ENCODE measurements at regions not wholly inside any gene's neighbourhood (a gene's known extent, or its start where the extent isn't known, plus 50 kb on each side); places are given as distances from the start of the nearest gene placed in this dataset.
"Not testable (repeated sequence)": the region's sequence is repeated elsewhere in the genome, so short reads cannot be mapped to it uniquely, and the experiment has no call there.

DNA sequence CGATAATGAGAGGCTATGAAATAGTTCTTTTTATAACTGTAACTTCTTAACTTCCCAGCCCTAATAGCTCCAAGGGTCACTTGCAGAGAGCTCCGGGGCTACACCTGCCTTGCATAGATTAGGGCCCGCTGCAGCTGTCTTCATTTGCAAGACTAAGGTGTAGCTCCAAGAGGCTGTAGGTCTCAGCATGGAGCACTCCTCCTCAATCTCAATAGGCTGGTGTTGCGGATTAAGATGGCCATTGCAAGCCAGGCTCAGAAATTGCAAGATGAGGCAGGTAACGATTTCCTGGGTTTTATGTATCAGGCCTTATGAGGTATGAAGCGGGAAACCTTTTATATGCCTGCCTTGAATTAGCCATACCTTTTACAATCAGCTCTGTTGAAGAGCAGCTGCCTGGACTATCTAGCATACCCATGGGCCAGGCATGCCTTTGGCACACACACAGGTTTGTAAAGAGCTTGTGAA is 185.7 kb downstream of the TM9SF2 start:
- no peak for DNase-seq (ENCODE audit: insufficient read length, low spot score)
- TF ChIP-seq POLR2A (IDR thresholded peaks at IDR 0.05; ENCODE audit: low read depth, low read length), result no peak
- peak; percentile 90 for FAIRE-seq

DNA sequence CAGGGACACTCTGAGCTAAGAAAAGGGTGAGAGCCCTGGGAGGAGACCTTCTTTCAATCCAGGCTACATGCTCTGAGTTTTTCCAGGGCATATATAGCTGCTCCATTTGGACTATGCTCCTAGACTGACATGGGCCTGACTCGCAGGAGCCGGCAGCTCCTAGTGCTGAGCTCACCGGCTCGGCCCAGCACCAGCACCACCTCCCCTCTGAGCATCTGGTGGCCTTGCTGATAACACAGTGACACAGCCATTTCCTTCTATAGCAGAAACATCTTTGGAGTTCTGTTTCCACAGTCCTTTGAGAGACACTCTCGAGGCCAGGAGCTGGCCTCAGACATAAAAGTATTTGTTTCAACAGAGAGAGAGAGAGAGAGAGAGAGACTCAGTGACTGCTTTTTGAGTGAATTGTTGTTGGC is 184.9 kb downstream of the TM9SF2 start:
- peak; percentile 44 for DNase-seq (ENCODE audit: insufficient read length, low spot score)
- TF ChIP-seq POLR2A (IDR thresholded peaks at IDR 0.05; ENCODE audit: low read depth, low read length), result no peak
- FAIRE-seq, result peak; percentile 94

DNA sequence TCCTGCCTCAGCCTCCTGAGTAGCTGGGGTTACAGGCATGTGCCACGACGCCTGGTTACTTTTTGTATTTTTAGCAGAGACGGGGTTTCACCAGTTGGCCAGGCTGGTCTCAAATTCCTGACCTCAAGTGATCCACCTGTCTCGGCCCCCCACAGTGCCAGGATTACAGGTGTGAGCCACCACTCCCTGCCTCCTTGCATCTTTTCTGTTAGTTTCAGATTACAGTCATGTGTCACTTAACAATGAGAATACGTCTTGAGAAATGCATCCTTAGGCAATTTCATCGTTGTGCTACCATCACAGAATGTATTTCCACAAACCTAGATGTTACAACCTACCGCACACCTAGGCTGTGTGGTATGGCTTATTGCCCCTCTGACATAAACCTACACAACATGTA is 180.4 kb downstream of the TM9SF2 start:
- FAIRE-seq, result peak; percentile 83
- TF ChIP-seq POLR2A (IDR thresholded peaks at IDR 0.05; ENCODE audit: low read depth, low read length), result no peak
- DNase-seq (ENCODE audit: insufficient read length, low spot score), result no peak

DNA sequence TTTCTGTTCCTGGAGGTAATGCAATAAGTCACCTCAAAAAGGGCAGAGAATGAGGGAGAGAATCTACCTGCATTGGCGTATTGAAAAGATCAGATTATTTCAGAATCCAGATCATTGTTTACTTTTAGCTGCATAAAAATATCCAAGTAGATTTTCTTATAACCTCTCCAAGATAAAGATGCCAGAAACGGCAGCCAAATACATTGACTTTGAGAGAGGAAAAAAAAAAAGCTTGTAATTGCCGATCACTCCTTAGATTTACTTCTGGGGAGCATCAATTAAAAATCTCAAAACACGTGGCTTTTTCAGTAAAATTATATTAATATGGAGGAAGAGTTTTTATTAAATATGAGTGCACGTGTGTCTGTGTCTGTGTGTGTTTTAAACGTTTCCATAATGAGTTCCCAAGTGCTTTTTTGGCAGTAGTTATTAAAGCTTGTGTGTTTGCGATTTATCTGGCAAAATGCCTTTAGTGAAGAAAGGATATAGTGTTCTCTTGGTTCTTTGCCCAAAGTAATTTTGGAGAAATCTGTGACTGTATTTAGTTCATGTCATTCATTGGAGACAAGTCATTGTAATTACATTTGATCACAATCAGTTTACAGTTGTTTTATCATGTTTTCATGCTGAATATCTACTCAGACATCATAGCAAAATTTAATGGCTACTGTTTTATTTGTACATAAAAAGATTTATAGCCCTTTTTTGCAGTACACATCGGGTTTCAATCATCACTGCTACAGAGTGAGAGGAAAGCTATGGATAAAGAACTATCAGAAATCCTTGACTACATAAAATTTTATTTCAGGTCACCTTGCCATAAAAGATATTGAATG is 176.1 kb downstream of the TM9SF2 start:
- no peak for DNase-seq (ENCODE audit: insufficient read length, low spot score)
- no peak for TF ChIP-seq POLR2A (IDR thresholded peaks at IDR 0.05; ENCODE audit: low read depth, low read length)
- FAIRE-seq, result peak; percentile 89

DNA sequence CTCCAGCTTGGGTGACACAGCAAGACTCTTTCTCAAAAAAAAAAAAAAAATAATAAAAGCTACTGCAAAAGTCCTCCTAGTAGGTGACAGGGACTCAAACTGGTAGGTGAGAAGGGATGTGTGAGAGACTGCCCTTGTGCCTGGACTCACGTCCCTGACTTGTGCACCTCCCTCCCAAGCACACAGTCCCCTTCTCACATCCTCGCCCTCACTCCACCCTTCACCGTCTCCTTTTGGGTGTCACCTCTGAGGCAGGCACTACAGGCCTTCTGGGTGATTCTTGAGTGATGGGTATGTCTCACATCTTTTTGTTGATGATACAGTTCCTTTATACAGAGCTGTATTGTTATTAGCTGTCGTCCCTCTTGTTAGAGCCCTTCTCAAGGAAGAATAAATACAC is 170.5 kb downstream of the TM9SF2 start:
- TF ChIP-seq POLR2A (IDR thresholded peaks at IDR 0.05; ENCODE audit: low read depth, low read length), result no peak
- DNase-seq (ENCODE audit: insufficient read length, low spot score), result no peak
- FAIRE-seq, result no peak

DNA sequence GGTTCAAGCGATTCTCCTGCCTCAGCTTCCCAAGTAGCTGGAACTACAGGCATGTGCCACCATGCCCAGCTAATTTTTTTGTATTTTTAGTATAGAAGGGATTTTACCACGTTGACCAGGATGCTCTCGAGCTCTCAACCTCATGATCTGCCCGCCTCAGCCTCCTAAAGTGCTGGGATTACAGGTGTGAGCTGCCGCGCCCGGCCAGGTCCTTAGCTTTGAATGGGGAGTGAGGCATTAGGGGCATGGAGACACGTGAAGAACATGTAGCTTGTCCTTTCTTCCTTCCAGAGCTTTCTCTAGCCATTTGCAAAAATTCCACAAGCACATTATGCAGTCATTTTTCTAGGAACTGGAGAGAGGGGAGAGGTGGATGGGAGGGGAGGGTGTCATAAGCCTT is 167.8 kb downstream of the TM9SF2 start:
- not testable (repeated sequence) for DNase-seq (ENCODE audit: insufficient read length, low spot score); FAIRE-seq

DNA sequence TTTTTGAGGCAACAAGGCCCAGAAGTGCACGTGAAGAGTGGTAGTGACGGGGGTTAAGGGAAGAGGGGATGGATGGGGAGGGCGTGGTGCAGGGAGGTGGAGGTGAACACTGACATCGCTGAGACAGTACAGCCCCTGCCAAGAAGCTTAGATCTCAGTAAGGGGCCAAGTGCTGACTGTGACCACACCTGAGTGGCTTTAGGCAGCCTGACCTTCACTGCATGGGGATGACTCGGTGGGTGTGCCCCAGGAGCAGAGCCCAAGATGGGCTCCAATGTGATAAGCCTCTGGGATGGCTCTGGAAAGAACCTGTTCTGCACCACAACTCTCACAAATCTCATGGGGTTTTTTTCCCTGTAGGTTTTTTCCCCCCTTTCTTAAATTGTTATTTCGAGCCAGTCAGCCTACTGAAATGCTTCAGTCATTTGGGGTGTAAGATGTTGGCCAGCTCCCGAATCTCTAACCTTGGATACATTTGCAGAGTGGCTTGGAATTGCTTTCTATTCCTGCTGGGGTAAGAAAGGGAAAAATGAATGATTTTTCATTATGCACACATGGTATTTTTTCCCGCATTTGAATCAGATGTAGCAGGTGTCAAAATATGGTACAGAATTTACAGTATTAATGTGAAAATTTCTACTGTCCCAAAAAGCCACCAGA is 165.0 kb downstream of the TM9SF2 start:
- no peak for FAIRE-seq

DNA sequence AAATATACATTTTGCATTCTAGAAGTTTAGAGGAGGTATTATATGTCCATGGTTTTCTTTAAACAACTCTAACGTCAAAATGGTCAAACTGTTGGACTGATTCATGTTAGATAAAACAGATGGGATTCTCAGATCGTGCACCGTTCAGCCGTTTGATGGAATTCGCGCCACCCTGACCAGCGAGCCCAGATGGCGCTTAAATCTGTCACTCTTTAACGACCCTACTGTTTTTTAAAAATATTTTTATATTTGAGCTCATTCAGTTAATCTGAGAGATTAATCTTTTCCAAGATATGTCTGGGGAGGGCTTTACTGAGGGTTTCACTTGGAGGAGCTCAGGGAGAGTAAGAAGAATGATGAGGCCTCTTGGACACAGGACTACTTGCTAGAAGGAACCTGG is 164.4 kb downstream of the TM9SF2 start:
- DNase-seq (ENCODE audit: insufficient read length, low spot score) (no peak), FAIRE-seq (peak; percentile 50)
- TF ChIP-seq POLR2A (IDR thresholded peaks at IDR 0.05; ENCODE audit: low read depth, low read length), result no peak

More for the DNA sequence above, 165.0 kb downstream of the TM9SF2 start:
- no peak for DNase-seq (ENCODE audit: insufficient read length, low spot score)
- TF ChIP-seq POLR2A (IDR thresholded peaks at IDR 0.05; ENCODE audit: low read depth, low read length), result no peak

DNA sequence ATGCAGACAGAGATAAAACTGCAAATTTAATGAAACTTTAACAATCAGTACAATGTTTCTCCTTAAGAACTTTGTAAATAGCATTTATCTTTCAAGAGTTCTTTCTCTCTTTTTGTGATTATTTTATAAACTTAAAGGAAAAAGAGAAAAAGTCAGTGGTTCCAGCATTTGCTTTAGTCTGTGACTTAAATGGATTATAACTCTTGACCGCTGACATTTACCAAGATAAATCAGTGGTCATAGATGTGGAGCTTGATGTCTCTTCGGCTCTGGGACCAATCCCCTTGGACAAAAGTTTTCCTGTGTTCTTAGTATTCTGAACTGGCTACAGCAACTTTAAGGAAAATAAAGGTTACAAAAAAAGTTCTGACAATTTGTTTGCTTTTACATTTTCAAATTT is 162.6 kb downstream of the TM9SF2 start:
- no peak for DNase-seq (ENCODE audit: insufficient read length, low spot score)
- FAIRE-seq, result peak; percentile 71
- TF ChIP-seq POLR2A (IDR thresholded peaks at IDR 0.05; ENCODE audit: low read depth, low read length), result no peak

DNA sequence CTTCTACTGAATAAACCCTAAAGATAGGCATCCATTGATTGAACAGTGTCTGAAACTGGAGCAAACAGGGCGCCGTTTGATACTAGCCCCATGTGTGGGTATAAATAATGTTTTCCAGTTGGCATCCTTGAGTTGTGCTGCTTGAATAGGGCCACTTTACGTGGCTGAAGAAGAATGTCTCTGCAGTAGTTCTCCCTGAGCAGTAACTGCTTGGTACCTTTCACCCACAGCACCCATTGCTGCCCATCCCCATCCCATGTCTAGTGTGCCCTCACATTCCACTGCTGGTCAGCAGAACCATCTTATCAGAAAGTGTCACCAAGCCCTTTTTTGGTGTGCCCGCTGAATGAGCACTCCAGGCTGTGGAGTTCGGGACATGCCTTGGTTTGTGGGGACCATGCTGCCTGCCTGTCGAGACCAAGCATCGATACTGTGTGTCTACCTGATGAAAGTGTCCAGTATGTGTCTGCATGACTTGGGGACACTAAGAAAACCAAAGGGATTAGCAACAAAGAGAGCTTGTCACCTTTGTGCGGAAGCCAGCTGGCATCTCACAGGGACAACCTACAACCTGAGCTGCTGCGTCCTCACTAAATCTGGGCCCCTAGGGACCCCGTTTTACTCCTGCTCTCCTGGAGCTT is 162.0 kb downstream of the TM9SF2 start:
- FAIRE-seq (peak; percentile 88), DNase-seq (ENCODE audit: insufficient read length, low spot score) (no peak)
- TF ChIP-seq POLR2A (IDR thresholded peaks at IDR 0.05; ENCODE audit: low read depth, low read length), result no peak

DNA sequence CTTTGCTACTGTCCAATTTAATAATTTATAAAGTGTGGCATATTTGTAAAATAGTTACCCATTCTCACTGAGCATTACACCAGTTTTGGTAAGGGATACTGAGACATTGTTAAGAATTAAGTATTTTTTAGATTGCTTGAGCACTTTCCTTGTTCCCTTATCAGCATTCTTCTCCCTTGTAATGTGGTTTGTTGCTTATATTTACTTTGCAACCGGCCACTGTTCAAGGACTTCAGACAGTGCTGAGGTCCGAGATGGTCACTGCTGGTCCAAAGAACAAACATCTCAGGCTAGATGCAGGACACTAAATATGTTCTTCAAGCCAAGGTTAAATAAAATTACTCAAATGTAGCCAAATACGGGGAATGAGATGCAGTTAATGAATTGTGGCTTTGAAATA is 161.4 kb downstream of the TM9SF2 start:
- FAIRE-seq, result no peak
- no peak for TF ChIP-seq POLR2A (IDR thresholded peaks at IDR 0.05; ENCODE audit: low read depth, low read length)
- no peak for DNase-seq (ENCODE audit: insufficient read length, low spot score)

DNA sequence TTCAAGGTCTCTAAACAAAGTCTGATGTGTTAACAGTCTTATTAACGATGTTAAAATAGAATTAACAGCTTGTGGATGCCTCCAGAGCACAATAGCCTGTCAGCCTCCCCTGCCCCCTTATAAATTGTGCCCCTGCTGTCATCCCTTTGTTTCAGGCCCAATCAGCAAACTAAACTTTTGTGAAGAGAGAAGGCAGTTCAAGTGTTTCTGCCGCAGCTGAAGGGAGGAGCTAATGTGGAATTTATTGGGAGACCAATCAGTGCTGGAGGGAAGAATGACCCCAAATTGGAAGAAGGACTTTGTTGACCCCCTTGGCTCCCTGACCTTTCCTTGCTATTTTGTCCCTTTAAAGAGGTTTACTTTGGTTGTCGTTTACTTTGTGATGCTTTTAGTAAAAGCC is 160.5 kb downstream of the TM9SF2 start:
- TF ChIP-seq POLR2A (IDR thresholded peaks at IDR 0.05; ENCODE audit: low read depth, low read length), result no peak
- DNase-seq (ENCODE audit: insufficient read length, low spot score) (no peak), FAIRE-seq (peak; percentile 66)

DNA sequence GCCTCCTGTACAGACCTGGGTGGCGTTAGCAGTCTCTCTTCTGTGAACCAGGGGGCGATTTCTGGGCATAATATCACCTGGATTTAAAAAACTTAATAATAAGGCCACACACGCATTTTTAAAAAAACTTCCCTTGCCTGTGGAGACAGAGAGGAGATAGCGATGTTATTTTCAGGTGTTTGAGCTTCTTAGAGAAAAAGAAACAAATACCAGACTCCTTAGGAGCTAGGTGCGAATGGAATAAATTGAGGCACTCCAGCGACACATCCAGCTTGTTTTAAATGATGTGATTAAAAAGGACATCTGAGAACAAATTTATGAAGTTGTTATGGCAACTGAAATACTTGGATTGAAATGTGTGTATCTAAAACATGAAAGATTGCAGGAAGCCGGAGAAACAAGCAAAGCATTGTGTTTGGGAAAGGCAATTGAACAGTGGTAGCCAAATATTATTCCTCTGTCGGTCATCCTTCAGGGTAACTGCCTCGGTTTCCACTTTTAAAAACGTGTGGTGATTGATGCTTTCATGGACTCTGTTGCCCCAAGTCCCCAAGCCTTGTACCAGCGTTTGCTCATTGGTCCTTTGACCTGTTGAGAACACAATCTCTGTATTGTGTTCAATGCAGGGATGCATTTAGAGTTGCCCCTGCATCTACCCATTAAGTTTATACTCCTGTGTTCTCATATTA is 158.7 kb downstream of the TM9SF2 start:
- FAIRE-seq (peak; percentile 83), DNase-seq (ENCODE audit: insufficient read length, low spot score) (no peak)
- no peak for TF ChIP-seq POLR2A (IDR thresholded peaks at IDR 0.05; ENCODE audit: low read depth, low read length)

DNA sequence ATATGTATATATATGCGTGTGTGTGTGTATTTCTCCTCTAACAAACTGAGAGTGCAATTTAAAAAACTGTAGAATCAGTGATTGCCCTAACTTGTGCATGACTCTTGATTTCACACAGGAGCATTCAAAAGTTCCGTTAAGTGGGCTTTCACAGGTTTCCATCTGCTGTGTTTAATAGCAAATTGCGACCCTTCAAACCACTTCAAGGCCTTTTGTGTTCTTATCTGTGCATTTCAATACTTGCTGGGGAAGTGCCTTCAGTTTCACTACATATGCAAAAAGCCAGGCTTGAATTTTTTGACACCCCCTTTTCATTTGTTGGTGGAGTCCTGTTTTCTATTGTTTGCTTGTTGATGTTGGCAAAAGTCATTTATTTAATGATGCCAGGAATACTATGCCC is 158.0 kb downstream of the TM9SF2 start:
- FAIRE-seq (no peak), DNase-seq (ENCODE audit: insufficient read length, low spot score) (no peak)
- TF ChIP-seq POLR2A (IDR thresholded peaks at IDR 0.05; ENCODE audit: low read depth, low read length), result no peak
